ENCODE measurements at regions not wholly inside any gene's neighbourhood (a gene's known extent, or its start where the extent isn't known, plus 50 kb on each side); places are given as distances from the start of the nearest gene placed in this dataset.
A peak's percentile ranks its signal among the peaks of the same experiment; 100 is the strongest.

GRCh38 chr5:54835647-54836046 lies 149.7 kb downstream of the ESM1 start:
- Histone ChIP-seq H3K36me3 (ENCODE audit: control insufficient read depth, insufficient read depth, low read length) (no peaks in the 10 kb centered on the region), H2AFZ (ENCODE audit: low read length) (no peak overlapping the region), H3K27me3 (ENCODE audit: control insufficient read depth, insufficient read depth, low read length) (no peaks in the 10 kb centered on the region), H3K9ac (ENCODE audit: insufficient read depth, low read length) (no peak overlapping the region), H4K20me1 (ENCODE audit: control insufficient read depth, extremely low read depth, insufficient read depth, low read length) (no peaks in the 10 kb centered on the region), H3K79me2 (ENCODE audit: control insufficient read depth, insufficient read depth, low read length) (no peaks in the 10 kb centered on the region), H3K4me2 (ENCODE audit: extremely low read depth, insufficient read depth, low read length) (no peak overlapping the region), H3K27ac (ENCODE audit: insufficient read depth, low read length) (peak overlapping the region; percentile 76), H3K4me1 (ENCODE audit: control insufficient read depth, extremely low read depth, insufficient read depth, low read length) (peaks cover 26% of the 10 kb centered on the region), H3K9me3 (ENCODE audit: control insufficient read depth, insufficient read depth, low read depth, low read length) (no peaks in the 10 kb centered on the region), H3K4me3 (replicated peaks in 1 of 4; ENCODE audit: control extremely low read depth in 1 of 4, insufficient read depth in 1 of 4, low read depth in 3 of 4, low read length in 4 of 4) (no peak overlapping the region)
- TF ChIP-seq, protein P1, sequence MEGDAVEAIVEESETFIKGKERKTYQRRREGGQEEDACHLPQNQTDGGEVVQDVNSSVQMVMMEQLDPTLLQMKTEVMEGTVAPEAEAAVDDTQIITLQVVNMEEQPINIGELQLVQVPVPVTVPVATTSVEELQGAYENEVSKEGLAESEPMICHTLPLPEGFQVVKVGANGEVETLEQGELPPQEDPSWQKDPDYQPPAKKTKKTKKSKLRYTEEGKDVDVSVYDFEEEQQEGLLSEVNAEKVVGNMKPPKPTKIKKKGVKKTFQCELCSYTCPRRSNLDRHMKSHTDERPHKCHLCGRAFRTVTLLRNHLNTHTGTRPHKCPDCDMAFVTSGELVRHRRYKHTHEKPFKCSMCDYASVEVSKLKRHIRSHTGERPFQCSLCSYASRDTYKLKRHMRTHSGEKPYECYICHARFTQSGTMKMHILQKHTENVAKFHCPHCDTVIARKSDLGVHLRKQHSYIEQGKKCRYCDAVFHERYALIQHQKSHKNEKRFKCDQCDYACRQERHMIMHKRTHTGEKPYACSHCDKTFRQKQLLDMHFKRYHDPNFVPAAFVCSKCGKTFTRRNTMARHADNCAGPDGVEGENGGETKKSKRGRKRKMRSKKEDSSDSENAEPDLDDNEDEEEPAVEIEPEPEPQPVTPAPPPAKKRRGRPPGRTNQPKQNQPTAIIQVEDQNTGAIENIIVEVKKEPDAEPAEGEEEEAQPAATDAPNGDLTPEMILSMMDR (conservative IDR thresholded peaks at IDR 0.05 in 1 of 2, IDR thresholded peaks at IDR 0.05 in 1 of 2; ENCODE audit: low read depth in 1 of 2, low read length in 2 of 2) = no peak
- no peak for TF ChIP-seq EZH2 (IDR thresholded peaks at IDR 0.05; ENCODE audit: low read length, missing control alignments)
- DNase-seq (ENCODE audit: low read depth in 2 of 2) = peak; percentile 53 to 88

GRCh38 chr5:54834121-54834842 lies 151.1 kb downstream of the ESM1 start:
- TF ChIP-seq, protein P1 (conservative IDR thresholded peaks at IDR 0.05 in 1 of 2, IDR thresholded peaks at IDR 0.05 in 1 of 2; ENCODE audit: low read depth in 1 of 2, low read length in 2 of 2) = no peak
- Histone ChIP-seq H4K20me1 (ENCODE audit: control insufficient read depth, extremely low read depth, insufficient read depth, low read length) (no peaks in the 10 kb centered on the region), H3K79me2 (ENCODE audit: control insufficient read depth, insufficient read depth, low read length) (no peaks in the 10 kb centered on the region), H3K36me3 (ENCODE audit: control insufficient read depth, insufficient read depth, low read length) (no peaks in the 10 kb centered on the region), H3K4me2 (ENCODE audit: extremely low read depth, insufficient read depth, low read length) (no peak overlapping the region), H3K27ac (ENCODE audit: insufficient read depth, low read length) (peak overlapping the region; percentile 34), H3K4me3 (replicated peaks in 1 of 4; ENCODE audit: control extremely low read depth in 1 of 4, insufficient read depth in 1 of 4, low read depth in 3 of 4, low read length in 4 of 4) (no peak overlapping the region), H3K4me1 (ENCODE audit: control insufficient read depth, extremely low read depth, insufficient read depth, low read length) (peaks cover 26% of the 10 kb centered on the region), H3K27me3 (ENCODE audit: control insufficient read depth, insufficient read depth, low read length) (no peaks in the 10 kb centered on the region), H2AFZ (ENCODE audit: low read length) (no peak overlapping the region), H3K9me3 (ENCODE audit: control insufficient read depth, insufficient read depth, low read depth, low read length) (no peaks in the 10 kb centered on the region), H3K9ac (ENCODE audit: insufficient read depth, low read length) (no peak overlapping the region)
- DNase-seq (ENCODE audit: low read depth in 2 of 2) = no peak

GRCh38 chr5:54833590-54833989 lies 151.8 kb downstream of the ESM1 start:
- Histone ChIP-seq H3K4me3 (replicated peaks in 1 of 4; ENCODE audit: control extremely low read depth in 1 of 4, insufficient read depth in 1 of 4, low read depth in 3 of 4, low read length in 4 of 4) (no peak overlapping the region), H3K27ac (ENCODE audit: insufficient read depth, low read length) (no peak overlapping the region), H3K4me2 (ENCODE audit: extremely low read depth, insufficient read depth, low read length) (no peak overlapping the region), H4K20me1 (ENCODE audit: control insufficient read depth, extremely low read depth, insufficient read depth, low read length) (no peaks in the 10 kb centered on the region), H3K9me3 (ENCODE audit: control insufficient read depth, insufficient read depth, low read depth, low read length) (no peaks in the 10 kb centered on the region), H3K36me3 (ENCODE audit: control insufficient read depth, insufficient read depth, low read length) (no peaks in the 10 kb centered on the region), H3K9ac (ENCODE audit: insufficient read depth, low read length) (no peak overlapping the region), H2AFZ (ENCODE audit: low read length) (no peak overlapping the region), H3K4me1 (ENCODE audit: control insufficient read depth, extremely low read depth, insufficient read depth, low read length) (peaks cover 26% of the 10 kb centered on the region), H3K79me2 (ENCODE audit: control insufficient read depth, insufficient read depth, low read length) (no peaks in the 10 kb centered on the region), H3K27me3 (ENCODE audit: control insufficient read depth, insufficient read depth, low read length) (no peaks in the 10 kb centered on the region)
- DNase-seq (ENCODE audit: low read depth in 2 of 2) = no peak
- TF ChIP-seq, protein P1 (conservative IDR thresholded peaks at IDR 0.05 in 1 of 2, IDR thresholded peaks at IDR 0.05 in 1 of 2; ENCODE audit: low read depth in 1 of 2, low read length in 2 of 2) = no peak
- TF ChIP-seq EZH2 (IDR thresholded peaks at IDR 0.05; ENCODE audit: low read length, missing control alignments) = no peak
